GM23338 (cell line): ENCODE measurements at regions not wholly inside any gene's neighbourhood (a gene's known extent, or its start where the extent isn't known, plus 50 kb on each side); places are given as distances from the start of the nearest gene placed in this dataset.

Experiments
- ETS1 ChIP-seq: IDR thresholded peaks from 2 replicates; pipeline ENCODE4 v1.6.1; 2016; ENCODE audit warnings: antibody characterized with exemption
- EZH2phosphoT487 ChIP-seq: fragments of 200-600 bp; sonication (generic); IDR thresholded peaks from one replicate; pipeline ENCODE4 v1.8.1; 2018; ENCODE audit warnings: antibody characterized with exemption; ENCODE audit not compliant: unreplicated experiment
- POLR2AphosphoS5 ChIP-seq: IDR thresholded peaks from 2 replicates; pipeline ENCODE4 v1.6.1; 2016; ENCODE audit warnings: antibody characterized with exemption, low read depth
- TF ChIP-seq, protein P1 (sequence below): fragments of 250-450 bp; sonication (Bioruptor Pico); IDR thresholded peaks from 2 replicates; pipeline ENCODE4 v1.5.0; 2020; ENCODE audit warnings: mild to moderate bottlenecking, moderate library complexity
- TF ChIP-seq, protein P2 (sequence below): IDR thresholded peaks from one replicate; pipeline ENCODE4 v1.6.1; 2018; ENCODE audit warnings: antibody characterized with exemption; ENCODE audit not compliant: unreplicated experiment
- TF ChIP-seq, protein P3 (sequence below), 2 experiments: fragments of 200-600 bp in 1 of 2; sonication (generic) in 1 of 2; conservative IDR thresholded peaks; 2 replicates each; pipeline versions ENCODE4 v1.5.1 to v1.6.1; 2016 to 2017; ENCODE audit warnings: antibody characterized with exemption in 2 of 2, low read depth in 2 of 2, mild to moderate bottlenecking in 2 of 2, moderate library complexity in 1 of 2

DNA sequence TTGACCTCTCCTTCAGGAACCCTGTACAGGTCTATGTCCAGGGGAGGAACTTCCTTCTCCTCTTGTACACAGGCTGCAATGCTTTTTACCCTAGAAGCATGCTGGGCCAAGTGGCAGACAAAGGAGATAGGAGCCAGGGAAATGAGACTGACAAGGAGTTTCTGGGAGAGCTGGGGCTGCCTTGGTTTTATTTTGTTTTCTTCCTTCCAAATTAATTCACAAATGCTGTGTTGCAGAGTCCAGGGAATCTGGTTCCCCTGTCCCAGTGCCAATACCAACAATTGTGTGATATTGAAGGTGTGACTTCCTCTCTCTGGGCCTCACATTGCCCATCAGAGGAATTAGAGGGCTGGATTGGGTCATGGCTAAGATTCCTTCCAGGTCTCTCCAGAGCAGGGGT lies 224.8 kb upstream of the PPP2R3A start (continued):
- TF ChIP-seq, protein P1, sequence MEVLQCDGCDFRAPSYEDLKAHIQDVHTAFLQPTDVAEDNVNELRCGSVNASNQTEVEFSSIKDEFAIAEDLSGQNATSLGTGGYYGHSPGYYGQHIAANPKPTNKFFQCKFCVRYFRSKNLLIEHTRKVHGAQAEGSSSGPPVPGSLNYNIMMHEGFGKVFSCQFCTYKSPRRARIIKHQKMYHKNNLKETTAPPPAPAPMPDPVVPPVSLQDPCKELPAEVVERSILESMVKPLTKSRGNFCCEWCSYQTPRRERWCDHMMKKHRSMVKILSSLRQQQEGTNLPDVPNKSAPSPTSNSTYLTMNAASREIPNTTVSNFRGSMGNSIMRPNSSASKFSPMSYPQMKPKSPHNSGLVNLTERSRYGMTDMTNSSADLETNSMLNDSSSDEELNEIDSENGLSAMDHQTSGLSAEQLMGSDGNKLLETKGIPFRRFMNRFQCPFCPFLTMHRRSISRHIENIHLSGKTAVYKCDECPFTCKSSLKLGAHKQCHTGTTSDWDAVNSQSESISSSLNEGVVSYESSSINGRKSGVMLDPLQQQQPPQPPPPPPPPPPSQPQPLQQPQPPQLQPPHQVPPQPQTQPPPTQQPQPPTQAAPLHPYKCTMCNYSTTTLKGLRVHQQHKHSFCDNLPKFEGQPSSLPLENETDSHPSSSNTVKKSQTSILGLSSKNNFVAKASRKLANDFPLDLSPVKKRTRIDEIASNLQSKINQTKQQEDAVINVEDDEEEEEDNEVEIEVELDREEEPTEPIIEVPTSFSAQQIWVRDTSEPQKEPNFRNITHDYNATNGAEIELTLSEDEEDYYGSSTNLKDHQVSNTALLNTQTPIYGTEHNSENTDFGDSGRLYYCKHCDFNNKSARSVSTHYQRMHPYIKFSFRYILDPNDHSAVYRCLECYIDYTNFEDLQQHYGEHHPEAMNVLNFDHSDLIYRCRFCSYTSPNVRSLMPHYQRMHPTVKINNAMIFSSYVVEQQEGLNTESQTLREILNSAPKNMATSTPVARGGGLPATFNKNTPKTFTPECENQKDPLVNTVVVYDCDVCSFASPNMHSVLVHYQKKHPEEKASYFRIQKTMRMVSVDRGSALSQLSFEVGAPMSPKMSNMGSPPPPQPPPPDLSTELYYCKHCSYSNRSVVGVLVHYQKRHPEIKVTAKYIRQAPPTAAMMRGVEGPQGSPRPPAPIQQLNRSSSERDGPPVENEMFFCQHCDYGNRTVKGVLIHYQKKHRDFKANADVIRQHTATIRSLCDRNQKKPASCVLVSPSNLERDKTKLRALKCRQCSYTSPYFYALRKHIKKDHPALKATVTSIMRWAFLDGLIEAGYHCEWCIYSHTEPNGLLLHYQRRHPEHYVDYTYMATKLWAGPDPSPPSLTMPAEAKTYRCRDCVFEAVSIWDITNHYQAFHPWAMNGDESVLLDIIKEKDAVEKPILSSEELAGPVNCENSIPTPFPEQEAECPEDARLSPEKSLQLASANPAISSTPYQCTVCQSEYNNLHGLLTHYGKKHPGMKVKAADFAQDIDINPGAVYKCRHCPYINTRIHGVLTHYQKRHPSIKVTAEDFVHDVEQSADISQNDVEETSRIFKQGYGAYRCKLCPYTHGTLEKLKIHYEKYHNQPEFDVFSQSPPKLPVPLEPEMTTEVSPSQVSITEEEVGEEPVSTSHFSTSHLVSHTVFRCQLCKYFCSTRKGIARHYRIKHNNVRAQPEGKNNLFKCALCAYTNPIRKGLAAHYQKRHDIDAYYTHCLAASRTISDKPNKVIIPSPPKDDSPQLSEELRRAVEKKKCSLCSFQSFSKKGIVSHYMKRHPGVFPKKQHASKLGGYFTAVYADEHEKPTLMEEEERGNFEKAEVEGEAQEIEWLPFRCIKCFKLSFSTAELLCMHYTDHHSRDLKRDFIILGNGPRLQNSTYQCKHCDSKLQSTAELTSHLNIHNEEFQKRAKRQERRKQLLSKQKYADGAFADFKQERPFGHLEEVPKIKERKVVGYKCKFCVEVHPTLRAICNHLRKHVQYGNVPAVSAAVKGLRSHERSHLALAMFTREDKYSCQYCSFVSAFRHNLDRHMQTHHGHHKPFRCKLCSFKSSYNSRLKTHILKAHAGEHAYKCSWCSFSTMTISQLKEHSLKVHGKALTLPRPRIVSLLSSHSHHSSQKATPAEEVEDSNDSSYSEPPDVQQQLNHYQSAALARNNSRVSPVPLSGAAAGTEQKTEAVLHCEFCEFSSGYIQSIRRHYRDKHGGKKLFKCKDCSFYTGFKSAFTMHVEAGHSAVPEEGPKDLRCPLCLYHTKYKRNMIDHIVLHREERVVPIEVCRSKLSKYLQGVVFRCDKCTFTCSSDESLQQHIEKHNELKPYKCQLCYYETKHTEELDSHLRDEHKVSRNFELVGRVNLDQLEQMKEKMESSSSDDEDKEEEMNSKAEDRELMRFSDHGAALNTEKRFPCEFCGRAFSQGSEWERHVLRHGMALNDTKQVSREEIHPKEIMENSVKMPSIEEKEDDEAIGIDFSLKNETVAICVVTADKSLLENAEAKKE (CRISPR knock-in tag): no peak
- TF ChIP-seq, protein P2, sequence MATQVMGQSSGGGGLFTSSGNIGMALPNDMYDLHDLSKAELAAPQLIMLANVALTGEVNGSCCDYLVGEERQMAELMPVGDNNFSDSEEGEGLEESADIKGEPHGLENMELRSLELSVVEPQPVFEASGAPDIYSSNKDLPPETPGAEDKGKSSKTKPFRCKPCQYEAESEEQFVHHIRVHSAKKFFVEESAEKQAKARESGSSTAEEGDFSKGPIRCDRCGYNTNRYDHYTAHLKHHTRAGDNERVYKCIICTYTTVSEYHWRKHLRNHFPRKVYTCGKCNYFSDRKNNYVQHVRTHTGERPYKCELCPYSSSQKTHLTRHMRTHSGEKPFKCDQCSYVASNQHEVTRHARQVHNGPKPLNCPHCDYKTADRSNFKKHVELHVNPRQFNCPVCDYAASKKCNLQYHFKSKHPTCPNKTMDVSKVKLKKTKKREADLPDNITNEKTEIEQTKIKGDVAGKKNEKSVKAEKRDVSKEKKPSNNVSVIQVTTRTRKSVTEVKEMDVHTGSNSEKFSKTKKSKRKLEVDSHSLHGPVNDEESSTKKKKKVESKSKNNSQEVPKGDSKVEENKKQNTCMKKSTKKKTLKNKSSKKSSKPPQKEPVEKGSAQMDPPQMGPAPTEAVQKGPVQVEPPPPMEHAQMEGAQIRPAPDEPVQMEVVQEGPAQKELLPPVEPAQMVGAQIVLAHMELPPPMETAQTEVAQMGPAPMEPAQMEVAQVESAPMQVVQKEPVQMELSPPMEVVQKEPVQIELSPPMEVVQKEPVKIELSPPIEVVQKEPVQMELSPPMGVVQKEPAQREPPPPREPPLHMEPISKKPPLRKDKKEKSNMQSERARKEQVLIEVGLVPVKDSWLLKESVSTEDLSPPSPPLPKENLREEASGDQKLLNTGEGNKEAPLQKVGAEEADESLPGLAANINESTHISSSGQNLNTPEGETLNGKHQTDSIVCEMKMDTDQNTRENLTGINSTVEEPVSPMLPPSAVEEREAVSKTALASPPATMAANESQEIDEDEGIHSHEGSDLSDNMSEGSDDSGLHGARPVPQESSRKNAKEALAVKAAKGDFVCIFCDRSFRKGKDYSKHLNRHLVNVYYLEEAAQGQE: no peak
- TF ChIP-seq, protein P3, sequence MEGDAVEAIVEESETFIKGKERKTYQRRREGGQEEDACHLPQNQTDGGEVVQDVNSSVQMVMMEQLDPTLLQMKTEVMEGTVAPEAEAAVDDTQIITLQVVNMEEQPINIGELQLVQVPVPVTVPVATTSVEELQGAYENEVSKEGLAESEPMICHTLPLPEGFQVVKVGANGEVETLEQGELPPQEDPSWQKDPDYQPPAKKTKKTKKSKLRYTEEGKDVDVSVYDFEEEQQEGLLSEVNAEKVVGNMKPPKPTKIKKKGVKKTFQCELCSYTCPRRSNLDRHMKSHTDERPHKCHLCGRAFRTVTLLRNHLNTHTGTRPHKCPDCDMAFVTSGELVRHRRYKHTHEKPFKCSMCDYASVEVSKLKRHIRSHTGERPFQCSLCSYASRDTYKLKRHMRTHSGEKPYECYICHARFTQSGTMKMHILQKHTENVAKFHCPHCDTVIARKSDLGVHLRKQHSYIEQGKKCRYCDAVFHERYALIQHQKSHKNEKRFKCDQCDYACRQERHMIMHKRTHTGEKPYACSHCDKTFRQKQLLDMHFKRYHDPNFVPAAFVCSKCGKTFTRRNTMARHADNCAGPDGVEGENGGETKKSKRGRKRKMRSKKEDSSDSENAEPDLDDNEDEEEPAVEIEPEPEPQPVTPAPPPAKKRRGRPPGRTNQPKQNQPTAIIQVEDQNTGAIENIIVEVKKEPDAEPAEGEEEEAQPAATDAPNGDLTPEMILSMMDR (conservative IDR thresholded peaks at IDR 0.05; ENCODE audit: low read depth in 2 of 2): no peak
- no peak for TF ChIP-seq EZH2phosphoT487
- TF ChIP-seq ETS1: no peak
- TF ChIP-seq POLR2AphosphoS5: no peak
